Activated naive CD8-positive, alpha-beta T cell (primary cell): ENCODE measurements at regions not wholly inside any gene's neighbourhood (a gene's known extent, or its start where the extent isn't known, plus 50 kb on each side); places are given as distances from the start of the nearest gene placed in this dataset.

Source experiments
- H3K27ac Mint-ChIP-seq: one replicate; pipeline ENCODE4 v1.8.0; 2021; ENCODE audit warnings: mixed read lengths
- H3K27me3 Mint-ChIP-seq: one replicate; pipeline ENCODE4 v1.8.0; 2021; ENCODE audit warnings: mixed read lengths
- H3K36me3 Mint-ChIP-seq: one replicate; pipeline ENCODE4 v1.8.0; 2021; ENCODE audit warnings: mixed read lengths
- H3K4me1 Mint-ChIP-seq: one replicate; pipeline ENCODE4 v1.8.0; 2021; ENCODE audit warnings: low read depth, mixed read lengths
- H3K4me3 Mint-ChIP-seq: one replicate; pipeline ENCODE4 v1.8.0; 2021; ENCODE audit warnings: mild to moderate bottlenecking, mixed read lengths
- H3K9me3 Mint-ChIP-seq: one replicate; pipeline ENCODE4 v1.8.0; 2021; ENCODE audit warnings: low read depth, mixed read lengths

GRCh38 chr6:53718597-53719460 is 53.3 kb upstream of the KLHL31 start:
- H3K9me3 Mint-ChIP-seq, result no peaks in the 10 kb centered on the region
- H3K27ac Mint-ChIP-seq, result no peak overlapping the region
- H3K36me3 Mint-ChIP-seq, result no peaks in the 10 kb centered on the region
- peaks cover 12% of the 10 kb centered on the region for H3K27me3 Mint-ChIP-seq
- H3K4me1 Mint-ChIP-seq, result peaks cover 2% of the 10 kb centered on the region
- no peak overlapping the region for H3K4me3 Mint-ChIP-seq

- Mint-ChIP-seq H3K36me3 (no peaks in the 10 kb centered on the region), H3K27me3 (peaks cover 12% of the 10 kb centered on the region), H3K27ac (no peak overlapping the region), H3K4me3 (no peak overlapping the region), H3K4me1 (peaks cover 2% of the 10 kb centered on the region), H3K9me3 (no peaks in the 10 kb centered on the region)
Observed at GRCh38 chr6:53717566-53717965, 52.0 kb upstream of the KLHL31 start.

- no peak overlapping the region for H3K4me3 Mint-ChIP-seq
- no peaks in the 10 kb centered on the region for H3K9me3 Mint-ChIP-seq
- no peak overlapping the region for H3K27ac Mint-ChIP-seq
- no peaks in the 10 kb centered on the region for H3K36me3 Mint-ChIP-seq
- H3K27me3 Mint-ChIP-seq, result peaks cover 20% of the 10 kb centered on the region
- H3K4me1 Mint-ChIP-seq, result peaks cover 2% of the 10 kb centered on the region
Observed at GRCh38 chr6:53715434-53715833, 49.9 kb upstream of the KLHL31 start.
